LNCAP (cell line): ENCODE measurements at regions not wholly inside any gene's neighbourhood (a gene's known extent, or its start where the extent isn't known, plus 50 kb on each side); places are given as distances from the start of the nearest gene placed in this dataset.

Experiments
- CTCF ChIP-seq: fragments of 450-650 bp; IDR thresholded peaks from 2 replicates; pipeline ENCODE4 v1.5.1; 2017; ENCODE audit warnings: mild to moderate bottlenecking

GRCh38 chr3:21357241-21357640 is 393.8 kb downstream of the ZNF385D start:
- no peak for TF ChIP-seq CTCF

GRCh38 chr3:21356402-21356801 is 394.6 kb downstream of the ZNF385D start:
- TF ChIP-seq CTCF, result no peak

DNA sequence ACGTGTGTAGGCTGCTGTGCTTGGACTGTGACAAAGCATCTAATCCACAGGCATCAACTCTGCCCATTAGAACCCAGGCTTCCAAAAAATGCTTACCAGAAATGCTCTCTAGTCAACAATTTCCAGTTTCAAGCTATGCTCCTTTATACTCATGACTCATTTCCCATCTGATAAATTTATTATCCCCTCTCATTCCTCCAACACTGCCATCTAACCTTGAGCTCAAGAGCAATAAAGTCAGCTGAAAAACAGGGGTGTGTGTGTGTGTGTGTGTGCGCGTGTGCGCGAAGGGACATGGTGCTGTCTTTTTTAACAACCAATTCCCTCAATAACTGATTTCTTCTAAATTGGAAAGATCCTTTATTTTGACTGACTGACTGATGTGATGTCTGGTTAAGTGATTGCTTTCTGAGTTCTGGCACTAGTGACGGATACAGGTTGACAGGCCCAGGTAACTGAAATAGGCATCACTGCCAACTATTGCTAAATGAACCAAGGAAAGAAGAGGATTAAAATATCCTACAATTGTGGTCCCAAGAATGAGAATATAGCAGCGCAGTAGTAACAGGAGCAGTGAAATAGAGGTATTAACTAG is 405.5 kb downstream of the ZNF385D start:
- no peak for TF ChIP-seq CTCF

DNA sequence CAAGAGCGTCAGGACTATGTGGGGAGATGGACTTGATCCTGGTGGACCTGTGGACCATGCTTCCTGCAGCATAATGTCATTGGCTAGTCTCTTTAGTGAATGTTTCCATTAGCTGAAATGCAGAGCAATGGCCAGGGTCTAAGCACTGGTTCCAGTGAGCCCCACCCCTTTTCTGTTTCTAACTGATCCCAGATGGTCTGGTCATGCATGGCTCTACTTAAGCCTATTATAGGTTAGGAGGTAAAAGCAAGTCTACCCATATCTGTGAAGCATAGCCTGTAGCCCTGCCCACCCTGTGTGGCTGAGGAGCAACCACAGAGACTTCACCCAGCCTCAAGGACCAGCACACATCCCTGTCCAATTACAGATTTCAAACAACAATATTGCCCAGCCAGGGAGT is 419.2 kb downstream of the ZNF385D start:
- no peak for TF ChIP-seq CTCF

- TF ChIP-seq CTCF, result no peak
These were observed 419.7 kb downstream of the ZNF385D start for GRCh38 chr3:21331321-21331720.

- TF ChIP-seq CTCF, result no peak
These were observed 420.7 kb downstream of the ZNF385D start for GRCh38 chr3:21330293-21330692.

DNA sequence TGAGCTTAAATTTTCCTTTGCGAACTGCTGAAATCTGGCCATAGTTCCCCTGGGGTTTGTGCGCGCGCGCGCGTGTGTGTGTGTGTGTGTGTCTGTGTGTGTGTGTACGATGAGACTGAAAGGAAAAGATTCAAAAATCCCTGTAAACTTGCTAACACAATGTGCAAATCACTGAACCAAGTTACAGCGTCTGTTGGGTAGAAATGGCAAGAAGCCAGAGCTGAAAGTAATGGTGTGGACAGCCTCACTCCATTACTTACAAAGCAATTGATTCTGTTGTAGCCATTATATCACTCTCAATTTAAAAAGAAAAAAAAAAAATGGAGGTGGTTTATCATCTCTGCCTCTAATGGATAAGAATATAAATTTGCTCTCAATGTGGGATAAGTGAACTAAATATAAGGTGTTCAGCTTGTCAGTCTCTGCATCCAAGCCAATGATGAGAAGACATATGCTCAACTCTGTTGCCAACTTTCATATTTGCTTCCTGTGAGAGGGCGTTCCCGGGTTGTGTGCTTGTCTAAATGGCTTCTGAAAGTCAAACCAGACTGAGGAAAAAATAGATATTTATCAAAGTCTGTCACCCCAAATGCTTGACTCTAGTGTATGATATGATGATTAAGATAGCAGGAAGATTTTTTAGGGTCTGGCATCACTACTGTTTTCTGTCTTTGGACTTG is 422.2 kb downstream of the ZNF385D start:
- no peak for TF ChIP-seq CTCF
